Ovary (tissue), 3 donors: ENCODE measurements at regions not wholly inside any gene's neighbourhood (a gene's known extent, or its start where the extent isn't known, plus 50 kb on each side); places are given as distances from the start of the nearest gene placed in this dataset.
"Not testable (repeated sequence)": the region's sequence is repeated elsewhere in the genome, so short reads cannot be mapped to it uniquely, and the experiment has no call there.

Experiments
- CTCF ChIP-seq, 3 donors: fragments of 450-650 bp in 2 of 3; fragments of 200-600 bp in 1 of 3; IDR thresholded peaks; one replicate each; pipeline versions ENCODE4 v1.5.1 to v1.8.0; 2016 to 2022; ENCODE audit warnings: antibody characterized with exemption in 3 of 3, mild to moderate bottlenecking in 1 of 3
- POLR2A ChIP-seq: fragments of 450-650 bp; IDR thresholded peaks from one replicate; pipeline ENCODE4 v1.6.1; 2017; ENCODE audit warnings: antibody characterized with exemption, mild to moderate bottlenecking, moderate library complexity
- donor health status: DM: no; HTN: no; CAD: no.

GRCh38 chr11:16581078-16581477 is 157.4 kb upstream of the C11orf58 start:
- not testable (repeated sequence) for TF ChIP-seq CTCF (IDR thresholded peaks at IDR 0.05); POLR2A
